ENCODE measurements at regions not wholly inside any gene's neighbourhood (a gene's known extent, or its start where the extent isn't known, plus 50 kb on each side); places are given as distances from the start of the nearest gene placed in this dataset.
"Not testable (repeated sequence)": the region's sequence is repeated elsewhere in the genome, so short reads cannot be mapped to it uniquely, and the experiment has no call there.

- no CpG with 5 or more reads among the region's 5 CpGs for WGBS (ENCODE audit: insufficient coverage, insufficient read length)
- no peak overlapping the region for H3K27ac ChIP-seq (ENCODE audit: low read length)
- no peak for DNase-seq (ENCODE audit: low read depth, low spot score)
Observed at GRCh38 chr1:157357111-157357510, 195.2 kb downstream of the FCRL5 start.

GRCh38 chr1:157356601-157357000, 195.7 kb downstream of the FCRL5 start:
- no peaks in the 10 kb centered on the region for H3K27me3 ChIP-seq (ENCODE audit: control insufficient read depth, insufficient read depth, low read length)
- no peak overlapping the region for H3K4me3 ChIP-seq (ENCODE audit: low read length)
- no peaks in the 10 kb centered on the region for H3K9me3 ChIP-seq (ENCODE audit: control insufficient read depth, insufficient read depth, low read length)
- H3K4me1 ChIP-seq (ENCODE audit: control insufficient read depth, insufficient read depth, low read length): 0 out of 2 replicates have a peak, but pooled peaks cover 1% of the 10 kb centered on the region
- DNase-seq (ENCODE audit: low read depth, low spot score): no peak
- no peak overlapping the region for H3K27ac ChIP-seq (ENCODE audit: low read length)
- H3K36me3 ChIP-seq (ENCODE audit: control insufficient read depth, insufficient read depth, low read length): no peaks in the 10 kb centered on the region
- no CpG with 5 or more reads among the region's 3 CpGs for WGBS (ENCODE audit: insufficient coverage, insufficient read length)

More at GRCh38 chr1:157357111-157357510, 195.2 kb downstream of the FCRL5 start:
- 0 out of 2 replicates have a peak, but pooled peaks cover 1% of the 10 kb centered on the region for H3K4me1 ChIP-seq (ENCODE audit: control insufficient read depth, insufficient read depth, low read length)
- no peaks in the 10 kb centered on the region for H3K36me3 ChIP-seq (ENCODE audit: control insufficient read depth, insufficient read depth, low read length)
- no peaks in the 10 kb centered on the region for H3K27me3 ChIP-seq (ENCODE audit: control insufficient read depth, insufficient read depth, low read length)
- H3K4me3 ChIP-seq (ENCODE audit: low read length): no peak overlapping the region
- H3K9me3 ChIP-seq (ENCODE audit: control insufficient read depth, insufficient read depth, low read length): no peaks in the 10 kb centered on the region

GRCh38 chr1:157353546-157353945, 198.8 kb downstream of the FCRL5 start:
- Histone ChIP-seq H3K4me3 (ENCODE audit: low read length) (no peak overlapping the region), H3K27me3 (ENCODE audit: control insufficient read depth, insufficient read depth, low read length) (no peaks in the 10 kb centered on the region), H3K27ac (ENCODE audit: low read length) (no peak overlapping the region), H3K4me1 (ENCODE audit: control insufficient read depth, insufficient read depth, low read length) (0 out of 2 replicates have a peak, but pooled peaks cover 1% of the 10 kb centered on the region), H3K36me3 (ENCODE audit: control insufficient read depth, insufficient read depth, low read length) (no peaks in the 10 kb centered on the region), H3K9me3 (ENCODE audit: control insufficient read depth, insufficient read depth, low read length) (no peaks in the 10 kb centered on the region)
- WGBS (ENCODE audit: insufficient coverage, insufficient read length): no CpG with 5 or more reads among the region's 2 CpGs
- no peak for DNase-seq (ENCODE audit: low read depth, low spot score)

GRCh38 chr1:157352817-157353408, 199.4 kb downstream of the FCRL5 start:
- Histone ChIP-seq H3K4me3 (ENCODE audit: low read length) (no peak overlapping the region), H3K4me1 (ENCODE audit: control insufficient read depth, insufficient read depth, low read length) (0 out of 2 replicates have a peak, but pooled peaks cover 1% of the 10 kb centered on the region), H3K9me3 (ENCODE audit: control insufficient read depth, insufficient read depth, low read length) (no peaks in the 10 kb centered on the region), H3K27me3 (ENCODE audit: control insufficient read depth, insufficient read depth, low read length) (no peaks in the 10 kb centered on the region), H3K36me3 (ENCODE audit: control insufficient read depth, insufficient read depth, low read length) (no peaks in the 10 kb centered on the region), H3K27ac (ENCODE audit: low read length) (no peak overlapping the region)
- no CpG with 5 or more reads among the region's 1 CpG for WGBS (ENCODE audit: insufficient coverage, insufficient read length)
- DNase-seq (ENCODE audit: low read depth, low spot score): no peak

- no peaks in the 10 kb centered on the region for H3K36me3 ChIP-seq (ENCODE audit: control insufficient read depth, insufficient read depth, low read length)
- no peak overlapping the region for H3K4me3 ChIP-seq (ENCODE audit: low read length)
- DNase-seq (ENCODE audit: low read depth, low spot score): no peak
- 0 out of 2 replicates have a peak, but pooled peaks cover under 1% of the 10 kb centered on the region for H3K4me1 ChIP-seq (ENCODE audit: control insufficient read depth, insufficient read depth, low read length)
- H3K9me3 ChIP-seq (ENCODE audit: control insufficient read depth, insufficient read depth, low read length): no peaks in the 10 kb centered on the region
- H3K27me3 ChIP-seq (ENCODE audit: control insufficient read depth, insufficient read depth, low read length): no peaks in the 10 kb centered on the region
- H3K27ac ChIP-seq (ENCODE audit: low read length): no peak overlapping the region
- WGBS (ENCODE audit: insufficient coverage, insufficient read length): no CpG with 5 or more reads among the region's 3 CpGs
Observed at GRCh38 chr1:157352216-157352615, 200.1 kb downstream of the FCRL5 start.

GRCh38 chr1:157351800-157352199, 200.5 kb downstream of the FCRL5 start:
- H3K27ac ChIP-seq (ENCODE audit: low read length); H3K4me3 ChIP-seq (ENCODE audit: low read length); H3K9me3 ChIP-seq (ENCODE audit: control insufficient read depth, insufficient read depth, low read length); H3K4me1 ChIP-seq (ENCODE audit: control insufficient read depth, insufficient read depth, low read length); DNase-seq (ENCODE audit: low read depth, low spot score); H3K27me3 ChIP-seq (ENCODE audit: control insufficient read depth, insufficient read depth, low read length); H3K36me3 ChIP-seq (ENCODE audit: control insufficient read depth, insufficient read depth, low read length): not testable (repeated sequence)
- no CpG with 5 or more reads among the region's 2 CpGs for WGBS (ENCODE audit: insufficient coverage, insufficient read length)

- Histone ChIP-seq H3K36me3 (ENCODE audit: control insufficient read depth, insufficient read depth, low read length) (no peaks in the 10 kb centered on the region), H3K4me3 (ENCODE audit: low read length) (no peak overlapping the region), H3K9me3 (ENCODE audit: control insufficient read depth, insufficient read depth, low read length) (no peaks in the 10 kb centered on the region), H3K27ac (ENCODE audit: low read length) (no peak overlapping the region), H3K4me1 (ENCODE audit: control insufficient read depth, insufficient read depth, low read length) (no peaks in the 10 kb centered on the region), H3K27me3 (ENCODE audit: control insufficient read depth, insufficient read depth, low read length) (no peaks in the 10 kb centered on the region)
- DNase-seq (ENCODE audit: low read depth, low spot score): no peak
- WGBS (ENCODE audit: insufficient coverage, insufficient read length): no CpG with 5 or more reads among the region's 4 CpGs
Observed at GRCh38 chr1:157348538-157349480, 203.5 kb downstream of the FCRL5 start.

GRCh38 chr1:157347506-157347905, 204.8 kb downstream of the FCRL5 start:
- no peak overlapping the region for H3K27ac ChIP-seq (ENCODE audit: low read length)
- no peak for DNase-seq (ENCODE audit: low read depth, low spot score)
- H3K4me3 ChIP-seq (ENCODE audit: low read length): no peak overlapping the region
- H3K9me3 ChIP-seq (ENCODE audit: control insufficient read depth, insufficient read depth, low read length): no peaks in the 10 kb centered on the region
- H3K36me3 ChIP-seq (ENCODE audit: control insufficient read depth, insufficient read depth, low read length): no peaks in the 10 kb centered on the region
- no peaks in the 10 kb centered on the region for H3K27me3 ChIP-seq (ENCODE audit: control insufficient read depth, insufficient read depth, low read length)
- H3K4me1 ChIP-seq (ENCODE audit: control insufficient read depth, insufficient read depth, low read length): no peaks in the 10 kb centered on the region
- WGBS (ENCODE audit: insufficient coverage, insufficient read length): no CpG with 5 or more reads among the region's 1 CpG

- not testable (repeated sequence) for H3K27ac ChIP-seq (ENCODE audit: low read length); H3K27me3 ChIP-seq (ENCODE audit: control insufficient read depth, insufficient read depth, low read length); H3K4me3 ChIP-seq (ENCODE audit: low read length); DNase-seq (ENCODE audit: low read depth, low spot score); H3K9me3 ChIP-seq (ENCODE audit: control insufficient read depth, insufficient read depth, low read length); H3K4me1 ChIP-seq (ENCODE audit: control insufficient read depth, insufficient read depth, low read length); H3K36me3 ChIP-seq (ENCODE audit: control insufficient read depth, insufficient read depth, low read length)
- no CpG with 5 or more reads among the region's 1 CpG for WGBS (ENCODE audit: insufficient coverage, insufficient read length)
Observed at GRCh38 chr1:157337785-157338184, 199.6 kb upstream of the ETV3 start.

- no peaks in the 10 kb centered on the region for H3K4me1 ChIP-seq (ENCODE audit: control insufficient read depth, insufficient read depth, low read length)
- no peaks in the 10 kb centered on the region for H3K9me3 ChIP-seq (ENCODE audit: control insufficient read depth, insufficient read depth, low read length)
- no peaks in the 10 kb centered on the region for H3K36me3 ChIP-seq (ENCODE audit: control insufficient read depth, insufficient read depth, low read length)
- H3K4me3 ChIP-seq (ENCODE audit: low read length): no peak overlapping the region
- no peak overlapping the region for H3K27ac ChIP-seq (ENCODE audit: low read length)
- DNase-seq (ENCODE audit: low read depth, low spot score): no peak
- no CpG with 5 or more reads among the region's 2 CpGs for WGBS (ENCODE audit: insufficient coverage, insufficient read length)
- no peaks in the 10 kb centered on the region for H3K27me3 ChIP-seq (ENCODE audit: control insufficient read depth, insufficient read depth, low read length)
Observed at GRCh38 chr1:157335056-157335455, 196.9 kb upstream of the ETV3 start.

All from iPS DF 6.9 (cell line).